SK-N-SH treated with all-trans-retinoic acid at 6 μM for 48 hours (cell line): ENCODE measurements at regions not wholly inside any gene's neighbourhood (a gene's known extent, or its start where the extent isn't known, plus 50 kb on each side); places are given as distances from the start of the nearest gene placed in this dataset.

ENCODE experiments used
- BACH2 ChIP-seq: fragments of 250-450 bp; sonication (Bioruptor Pico); IDR thresholded peaks from 2 replicates; pipeline ENCODE4 v1.9.0; 2021; ENCODE audit warnings: mild to moderate bottlenecking, borderline replicate concordance
- PATZ1 ChIP-seq: fragments of 250-450 bp; sonication (Bioruptor Pico); IDR thresholded peaks from 2 replicates; pipeline ENCODE4 v1.8.0; 2020; ENCODE audit warnings: mild to moderate bottlenecking, moderate library complexity, borderline replicate concordance
- TCF4 ChIP-seq: fragments of 250-450 bp; sonication (Bioruptor Pico); IDR thresholded peaks from 2 replicates; pipeline ENCODE4 v1.8.0; 2021; ENCODE audit warnings: mild to moderate bottlenecking, moderate library complexity, borderline replicate concordance
- TF ChIP-seq, protein P1 (sequence below): fragments of 250-450 bp; sonication (Bioruptor Pico); IDR thresholded peaks from 2 replicates; pipeline ENCODE4 v1.5.1; 2020; ENCODE audit warnings: low read depth, mild to moderate bottlenecking, moderate library complexity

DNA sequence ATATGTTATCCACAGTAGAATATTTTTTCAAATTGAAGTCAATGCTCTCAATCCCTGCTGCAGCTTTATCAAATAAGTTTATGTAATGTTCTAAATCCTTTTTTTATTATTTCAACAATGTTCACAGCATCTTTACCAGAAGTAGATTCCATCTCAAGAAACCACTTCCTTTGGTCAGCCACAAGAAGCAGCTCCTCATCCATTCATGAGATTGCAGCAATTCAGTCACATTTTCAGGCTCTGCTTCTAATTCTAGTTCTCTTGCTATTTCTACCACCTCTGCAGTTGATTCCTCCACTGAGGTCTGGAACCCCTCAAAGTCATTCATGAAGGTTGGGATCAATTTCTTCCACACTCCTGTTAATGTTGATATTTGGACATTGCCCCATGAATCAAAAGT lies 2301.3 kb upstream of the TENM3 start:
- no peak for TF ChIP-seq PATZ1 (CRISPR knock-in tag)
- TF ChIP-seq BACH2 (CRISPR knock-in tag): no peak
- no peak for TF ChIP-seq TCF4 (CRISPR knock-in tag)
- TF ChIP-seq, protein P1, sequence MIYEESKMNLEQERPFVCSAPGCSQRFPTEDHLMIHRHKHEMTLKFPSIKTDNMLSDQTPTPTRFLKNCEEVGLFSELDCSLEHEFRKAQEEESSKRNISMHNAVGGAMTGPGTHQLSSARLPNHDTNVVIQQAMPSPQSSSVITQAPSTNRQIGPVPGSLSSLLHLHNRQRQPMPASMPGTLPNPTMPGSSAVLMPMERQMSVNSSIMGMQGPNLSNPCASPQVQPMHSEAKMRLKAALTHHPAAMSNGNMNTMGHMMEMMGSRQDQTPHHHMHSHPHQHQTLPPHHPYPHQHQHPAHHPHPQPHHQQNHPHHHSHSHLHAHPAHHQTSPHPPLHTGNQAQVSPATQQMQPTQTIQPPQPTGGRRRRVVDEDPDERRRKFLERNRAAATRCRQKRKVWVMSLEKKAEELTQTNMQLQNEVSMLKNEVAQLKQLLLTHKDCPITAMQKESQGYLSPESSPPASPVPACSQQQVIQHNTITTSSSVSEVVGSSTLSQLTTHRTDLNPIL (CRISPR knock-in tag): no peak
